A673 (cell line): ENCODE measurements at regions not wholly inside any gene's neighbourhood (a gene's known extent, or its start where the extent isn't known, plus 50 kb on each side); places are given as distances from the start of the nearest gene placed in this dataset.
"Not testable (repeated sequence)": the region's sequence is repeated elsewhere in the genome, so short reads cannot be mapped to it uniquely, and the experiment has no call there.

Experiments used
- BruUV-seq: library from RNA; stranded (reverse); fragments of 400-500 nt; replicated peaks from 2 replicates; lab custom pipeline; 2021; lab: Mats Ljungman, UMichigan
- CTCF ChIA-PET: fragments of 300-600 bp; sonication (Branson Sonifier 250); formaldehyde crosslinking; loops from one replicate; lab custom pipeline; 2022; ENCODE audit warnings: antibody characterized with exemption; lab: Charles Lee
- POLR2A ChIA-PET: fragments of 300-600 bp; sonication (Branson Sonifier 250); formaldehyde crosslinking; loops from one replicate; lab custom pipeline; 2022; ENCODE audit warnings: antibody characterized with exemption; ENCODE audit not compliant: low non-redundant PET; lab: Charles Lee
- DNase-seq: peaks from one replicate; pipeline ENCODE4 v3.0.0-alpha.2; 2015; ENCODE audit warnings: low spot score
- H3K27ac ChIP-seq: fragments of 200-600 bp; sonication (generic); 2 replicates; pipeline ENCODE4 v1.5.1; 2016; ENCODE audit warnings: mixed run types, low read depth, mild to moderate bottlenecking, mixed read lengths, antibody characterized with exemption, low read length; ENCODE audit not compliant: poor library complexity, severe bottlenecking
- H3K27me3 ChIP-seq: fragments of 200-600 bp; sonication (generic); replicated peaks from 2 replicates; pipeline ENCODE4 v1.6.1; 2017; ENCODE audit warnings: mixed run types, low read depth, mild to moderate bottlenecking, mixed read lengths, antibody characterized with exemption, low read length; ENCODE audit not compliant: insufficient read depth, poor library complexity
- H3K36me3 ChIP-seq: fragments of 200-600 bp; sonication (generic); 2 replicates; pipeline ENCODE4 v1.6.1; 2016; ENCODE audit warnings: mixed run types, mild to moderate bottlenecking, mixed read lengths, antibody characterized with exemption, low read length; ENCODE audit not compliant: insufficient read depth, poor library complexity, severe bottlenecking
- H3K4me1 ChIP-seq: fragments of 200-600 bp; sonication (generic); 2 replicates; pipeline ENCODE4 v1.6.1; 2017; ENCODE audit warnings: mixed run types, mild to moderate bottlenecking, mixed read lengths, antibody characterized with exemption, low read length; ENCODE audit not compliant: insufficient read depth, poor library complexity, severe bottlenecking
- H3K4me3 ChIP-seq: fragments of 200-600 bp; sonication (generic); 2 replicates; pipeline ENCODE4 v1.5.1; 2016; ENCODE audit warnings: low read depth, mixed run types, mild to moderate bottlenecking, mixed read lengths, low read length; ENCODE audit not compliant: poor library complexity, severe bottlenecking
- H3K9me3 ChIP-seq: fragments of 200-600 bp; sonication (generic); 2 replicates; pipeline ENCODE4 v1.6.1; 2016; ENCODE audit warnings: mixed run types, low read depth, mild to moderate bottlenecking, mixed read lengths, antibody characterized with exemption, low read length; ENCODE audit not compliant: poor library complexity, severe bottlenecking
- intact Hi-C: fragments of 100-400 bp; cut with micrococcal nuclease; formaldehyde crosslinking; loops from one replicate; pipeline ENCODE4 v1.10.0; 2022; ENCODE audit not compliant: unreplicated experiment

- H3K27ac ChIP-seq, POLR2A ChIA-PET, intact Hi-C loops, H3K4me1 ChIP-seq, BruUV-seq, H3K36me3 ChIP-seq, CTCF ChIA-PET, H3K4me3 ChIP-seq, H3K27me3 ChIP-seq, DNase-seq, H3K9me3 ChIP-seq: not testable (repeated sequence)
Measured at GRCh38 chr21:9070703-9071102, 1450.7 kb upstream of the TPTE start.

DNA sequence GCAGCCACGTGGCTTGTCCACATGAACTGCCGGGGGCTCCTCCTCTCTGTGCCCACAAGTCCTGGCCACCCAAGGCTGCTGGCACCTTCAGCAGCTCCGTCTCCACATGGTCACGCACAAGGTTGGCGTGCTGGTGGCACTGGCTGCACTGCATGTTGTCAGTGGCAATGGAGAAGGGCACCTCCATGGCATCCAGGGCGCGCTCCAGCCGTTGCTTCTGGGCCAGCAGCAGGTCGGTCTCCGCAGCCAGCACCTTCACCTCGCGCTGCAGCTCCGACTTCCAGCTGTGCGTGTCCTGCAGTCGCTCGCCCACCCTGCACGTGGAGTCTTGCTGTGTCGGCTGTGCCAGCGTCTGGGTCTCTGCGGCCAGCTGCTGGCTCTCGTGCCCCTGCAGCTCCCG, 1448.4 kb upstream of the TPTE start:
- H3K4me1 ChIP-seq, intact Hi-C loops, CTCF ChIA-PET, H3K9me3 ChIP-seq, POLR2A ChIA-PET, H3K36me3 ChIP-seq, BruUV-seq, DNase-seq, H3K4me3 ChIP-seq, H3K27me3 ChIP-seq, H3K27ac ChIP-seq: not testable (repeated sequence)

GRCh38 chr21:9074772-9075171, 1446.6 kb upstream of the TPTE start:
- H3K27me3 ChIP-seq, BruUV-seq: not testable (repeated sequence)

DNA sequence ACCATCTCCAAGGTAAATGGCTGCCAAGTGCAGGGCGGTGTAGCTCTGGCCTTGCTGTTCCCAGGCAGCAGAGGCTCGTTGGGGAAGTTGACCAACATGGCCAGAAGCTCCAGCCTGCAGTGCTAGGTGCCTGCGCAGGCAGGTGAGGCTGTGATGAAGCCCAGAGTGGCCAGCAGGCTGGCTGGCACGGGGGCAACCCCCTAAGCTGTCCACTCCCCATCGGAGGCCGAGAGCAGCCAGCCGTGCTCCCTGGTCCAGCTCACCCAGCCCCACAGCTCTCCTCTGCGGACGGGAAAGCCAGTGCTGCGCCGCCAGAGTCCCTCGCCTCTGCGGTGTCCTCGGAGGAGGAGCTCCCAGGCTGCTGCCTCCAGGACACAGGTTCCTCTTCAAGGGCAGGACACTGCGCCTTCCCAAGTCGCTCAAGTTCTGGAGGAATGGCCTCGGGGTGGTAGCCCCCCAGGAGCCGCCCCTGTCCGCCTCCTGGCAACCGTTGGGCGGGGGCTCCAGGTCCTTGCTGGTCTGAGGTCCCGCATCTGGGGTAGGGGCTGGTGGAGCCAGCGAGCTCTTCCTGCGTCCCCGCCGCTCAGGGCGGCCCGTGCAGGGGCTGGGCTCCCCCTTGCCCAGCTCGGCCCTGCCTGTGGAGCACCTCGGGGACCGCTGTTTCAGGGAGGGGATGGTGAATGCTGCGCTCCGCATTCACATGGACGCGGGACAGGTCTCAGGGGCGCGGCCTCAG, 1438.1 kb upstream of the TPTE start:
- BruUV-seq, H3K4me1 ChIP-seq, H3K36me3 ChIP-seq, CTCF ChIA-PET, POLR2A ChIA-PET, H3K27me3 ChIP-seq, DNase-seq, intact Hi-C loops, H3K27ac ChIP-seq, H3K4me3 ChIP-seq, H3K9me3 ChIP-seq: not testable (repeated sequence)

More at GRCh38 chr21:9074772-9075171, 1446.6 kb upstream of the TPTE start:
- DNase-seq, H3K4me1 ChIP-seq, POLR2A ChIA-PET, H3K4me3 ChIP-seq, H3K27ac ChIP-seq, H3K9me3 ChIP-seq, intact Hi-C loops, H3K36me3 ChIP-seq, CTCF ChIA-PET: not testable (repeated sequence)

DNA sequence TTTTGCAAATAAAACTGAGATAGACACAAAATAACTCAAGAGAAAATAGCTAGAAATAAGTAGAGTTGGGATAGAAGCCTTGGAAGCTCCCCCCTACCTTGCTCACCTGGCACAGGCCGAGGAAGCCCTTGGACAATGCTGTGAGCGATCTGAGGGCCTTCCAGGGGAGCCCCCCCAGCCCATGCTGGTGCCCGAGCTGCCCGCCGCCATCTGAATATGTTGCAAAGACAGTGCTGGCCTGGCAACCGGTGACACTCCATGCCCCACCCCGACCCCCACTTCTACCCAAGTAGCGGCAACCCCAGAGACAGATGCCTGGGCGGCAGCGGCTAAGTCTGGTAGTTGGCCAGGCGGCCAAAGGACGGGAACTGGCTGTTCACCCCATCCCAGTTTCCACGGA, 1435.1 kb upstream of the TPTE start:
- H3K4me1 ChIP-seq, POLR2A ChIA-PET, CTCF ChIA-PET, H3K4me3 ChIP-seq, intact Hi-C loops, H3K36me3 ChIP-seq, H3K27ac ChIP-seq, BruUV-seq, H3K27me3 ChIP-seq, DNase-seq, H3K9me3 ChIP-seq: not testable (repeated sequence)

GRCh38 chr21:9087816-9088215, 1433.6 kb upstream of the TPTE start:
- BruUV-seq, H3K9me3 ChIP-seq, H3K27ac ChIP-seq, CTCF ChIA-PET, H3K36me3 ChIP-seq, intact Hi-C loops, H3K4me3 ChIP-seq, POLR2A ChIA-PET, H3K4me1 ChIP-seq, DNase-seq, H3K27me3 ChIP-seq: not testable (repeated sequence)

DNA sequence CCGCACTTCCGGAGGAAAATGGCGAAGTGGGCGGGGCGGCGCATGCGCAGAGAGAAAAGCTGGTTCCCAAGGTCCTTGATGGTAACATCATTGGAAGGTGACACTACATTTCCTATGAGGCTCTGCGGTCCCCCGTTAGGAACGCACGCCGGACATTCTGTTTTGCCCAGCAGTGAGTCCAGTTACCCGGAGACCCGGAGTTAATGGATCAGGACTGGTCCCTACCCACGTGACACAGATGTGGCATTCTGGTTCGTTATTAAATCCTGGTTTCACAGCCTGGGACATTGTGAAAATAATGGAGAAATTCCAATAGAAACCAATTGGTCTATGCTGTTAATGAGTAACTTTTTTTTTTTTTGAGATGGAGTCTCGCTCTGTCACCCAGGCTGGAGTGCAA, 1391.6 kb upstream of the TPTE start:
- H3K9me3 ChIP-seq, POLR2A ChIA-PET, intact Hi-C loops, H3K4me1 ChIP-seq, CTCF ChIA-PET, H3K27me3 ChIP-seq, DNase-seq, H3K4me3 ChIP-seq, H3K27ac ChIP-seq, H3K36me3 ChIP-seq, BruUV-seq: not testable (repeated sequence)

DNA sequence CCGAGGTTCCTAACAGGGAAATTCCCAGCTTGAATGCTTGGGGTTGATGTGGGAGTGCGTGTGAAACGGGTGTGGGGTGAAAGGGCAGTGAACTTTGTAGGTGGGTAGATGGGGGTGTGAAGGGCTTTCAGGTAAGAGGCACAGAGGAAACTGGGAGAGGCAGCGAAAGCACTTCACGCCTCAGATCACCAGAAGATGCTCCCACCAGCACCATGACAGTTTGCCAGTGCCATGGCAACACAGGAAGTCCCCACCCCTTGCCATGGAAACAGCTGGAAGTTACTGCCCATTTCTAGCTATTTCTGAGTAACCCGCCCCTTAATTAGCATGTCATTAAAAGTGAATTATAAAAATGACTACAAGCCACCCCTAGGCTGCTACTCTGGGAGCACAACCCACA, 1390.6 kb upstream of the TPTE start:
- H3K9me3 ChIP-seq, H3K36me3 ChIP-seq, POLR2A ChIA-PET, H3K27ac ChIP-seq, BruUV-seq, intact Hi-C loops, DNase-seq, H3K27me3 ChIP-seq, CTCF ChIA-PET, H3K4me3 ChIP-seq, H3K4me1 ChIP-seq: not testable (repeated sequence)
